Omental fat pad (tissue), 3 donors: ENCODE measurements at regions not wholly inside any gene's neighbourhood (a gene's known extent, or its start where the extent isn't known, plus 50 kb on each side); places are given as distances from the start of the nearest gene placed in this dataset.

Experiments used
- ATAC-seq: fragments of 150-250 bp; one replicate; pipeline ENCODE4 v1.9.1; 2016; ENCODE audit warnings: mild to moderate bottlenecking, moderate library complexity; ENCODE audit not compliant: low FRiP score
- DNase-seq: peaks from one replicate; pipeline ENCODE4 v3.0.0-alpha.2; 2019; ENCODE audit warnings: low spot score
- CTCF ChIP-seq, 3 donors: fragments of 450-650 bp; IDR thresholded peaks; one replicate each; pipeline ENCODE4 v1.5.1; 2016 to 2017; ENCODE audit warnings: antibody characterized with exemption in 3 of 3, mild to moderate bottlenecking in 3 of 3, moderate library complexity in 2 of 3

GRCh38 chr1:62937634-62938296, 153.8 kb downstream of the ATG4C start:
- ATAC-seq (no peak), DNase-seq (no peak)
- TF ChIP-seq CTCF (IDR thresholded peaks at IDR 0.05): no peak

GRCh38 chr1:62941780-62942179, 157.8 kb downstream of the ATG4C start:
- TF ChIP-seq CTCF (IDR thresholded peaks at IDR 0.05): no peak
- no peak for DNase-seq
- peak; percentile 57 for ATAC-seq

GRCh38 chr1:62946511-62946910, 162.6 kb downstream of the ATG4C start:
- no peak for TF ChIP-seq CTCF (IDR thresholded peaks at IDR 0.05)
- no peak for DNase-seq
- no peak for ATAC-seq

- no peak for ATAC-seq
- DNase-seq: no peak
- no peak for TF ChIP-seq CTCF (IDR thresholded peaks at IDR 0.05)
Observed at GRCh38 chr1:62951428-62951827, 167.5 kb downstream of the ATG4C start.

GRCh38 chr1:62952596-62952995, 168.7 kb downstream of the ATG4C start:
- ATAC-seq: no peak
- no peak for DNase-seq

GRCh38 chr1:62953633-62954032, 169.7 kb downstream of the ATG4C start:
- ATAC-seq (no peak), DNase-seq (no peak)
- no peak for TF ChIP-seq CTCF (IDR thresholded peaks at IDR 0.05)

More at GRCh38 chr1:62952596-62952995, 168.7 kb downstream of the ATG4C start:
- TF ChIP-seq CTCF (IDR thresholded peaks at IDR 0.05): no peak

GRCh38 chr1:62954758-62955157, 170.8 kb downstream of the ATG4C start:
- no peak for TF ChIP-seq CTCF (IDR thresholded peaks at IDR 0.05)
- no peak for DNase-seq
- ATAC-seq: no peak
